ENCODE measurements at regions not wholly inside any gene's neighbourhood (a gene's known extent, or its start where the extent isn't known, plus 50 kb on each side); places are given as distances from the start of the nearest gene placed in this dataset.

GRCh38 chr11:103714246-103714645, 322.2 kb upstream of the DDI1 start:
- TF ChIP-seq CTCF (IDR thresholded peaks at IDR 0.05) (no peak), POLR2A (IDR thresholded peaks at IDR 0.05) (no peak), POLR2AphosphoS5 (IDR thresholded peaks at IDR 0.05) (no peak), EP300 (IDR thresholded peaks at IDR 0.05) (no peak)

Data from stomach (tissue), 4 donors.